GM06990 (cell line): ENCODE measurements at regions not wholly inside any gene's neighbourhood (a gene's known extent, or its start where the extent isn't known, plus 50 kb on each side); places are given as distances from the start of the nearest gene placed in this dataset.

ENCODE experiments used
- DNase-seq: peaks from one replicate; pipeline ENCODE4 v3.0.0-alpha.2; 2011; ENCODE audit not compliant: insufficient read length; ENCODE audit errors: extremely low read depth
- H3K27me3 ChIP-seq: replicated peaks from 2 replicates; pipeline ENCODE4 v1.6.0; 2011; ENCODE audit warnings: low read length; ENCODE audit not compliant: control insufficient read depth, insufficient read depth
- H3K36me3 ChIP-seq: 2 replicates; pipeline ENCODE4 v1.5.1; 2011; ENCODE audit warnings: low read length; ENCODE audit not compliant: control insufficient read depth, insufficient read depth
- H3K4me3 ChIP-seq: replicated peaks from 2 replicates; pipeline ENCODE4 v1.5.1; 2011; ENCODE audit warnings: low read depth, mild to moderate bottlenecking, control low read depth, low read length
- CTCF ChIP-seq: IDR thresholded peaks from 2 replicates; pipeline ENCODE4 v1.5.1; 2011; ENCODE audit warnings: low read length, control low read depth, mild to moderate bottlenecking, inconsistent platforms; ENCODE audit not compliant: insufficient read depth, poor library complexity, severe bottlenecking

GRCh38 chr1:204736836-204737235 is 51.3 kb upstream of the LRRN2 start:
- DNase-seq: no peak
- Histone ChIP-seq H3K4me3 (no peak overlapping the region), H3K36me3 (no peaks in the 10 kb centered on the region), H3K27me3 (no peaks in the 10 kb centered on the region)
- TF ChIP-seq CTCF: no peak

- DNase-seq: no peak
- Histone ChIP-seq H3K27me3 (no peaks in the 10 kb centered on the region; the same call in 1 of the 2 replicates), H3K4me3 (no peak overlapping the region), H3K36me3 (no peaks in the 10 kb centered on the region)
- TF ChIP-seq CTCF: no peak
Observed at GRCh38 chr1:204738506-204738905, 53.0 kb upstream of the LRRN2 start.

GRCh38 chr1:204740354-204740753 is 54.8 kb upstream of the LRRN2 start:
- Histone ChIP-seq H3K36me3 (no peaks in the 10 kb centered on the region), H3K27me3 (no peaks in the 10 kb centered on the region; the same call in 1 of the 2 replicates), H3K4me3 (no peak overlapping the region)
- DNase-seq: no peak
- TF ChIP-seq CTCF: no peak

GRCh38 chr1:204741440-204741839 is 55.9 kb upstream of the LRRN2 start:
- no peak for DNase-seq
- Histone ChIP-seq H3K4me3 (no peak overlapping the region), H3K36me3 (no peaks in the 10 kb centered on the region), H3K27me3 (no peaks in the 10 kb centered on the region; the same call in 1 of the 2 replicates)
- no peak for TF ChIP-seq CTCF

- no peak for TF ChIP-seq CTCF
- DNase-seq: no peak
- Histone ChIP-seq H3K4me3 (no peak overlapping the region), H3K27me3 (no peaks in the 10 kb centered on the region; the same call in 1 of the 2 replicates), H3K36me3 (no peaks in the 10 kb centered on the region)
Observed at GRCh38 chr1:204742676-204743251, 57.2 kb upstream of the LRRN2 start.
